Nephron (organoid): ENCODE measurements at regions not wholly inside any gene's neighbourhood (a gene's known extent, or its start where the extent isn't known, plus 50 kb on each side); places are given as distances from the start of the nearest gene placed in this dataset.
"Not testable (repeated sequence)": the region's sequence is repeated elsewhere in the genome, so short reads cannot be mapped to it uniquely, and the experiment has no call there.

Source experiments
- H3K27ac Mint-ChIP-seq, 3 experiments: 2 replicates each; pipeline ENCODE4 v1.8.0; 2020; ENCODE audit warnings: mixed read lengths in 3 of 3, mild to moderate bottlenecking in 2 of 3, moderate library complexity in 1 of 3
- H3K27me3 Mint-ChIP-seq: 2 replicates; pipeline ENCODE4 v1.8.0; 2021; ENCODE audit warnings: low read depth, mild to moderate bottlenecking, moderate library complexity, mixed read lengths
- H3K36me3 Mint-ChIP-seq: 2 replicates; pipeline ENCODE4 v1.8.0; 2020; ENCODE audit warnings: low read depth, mixed read lengths
- H3K4me1 Mint-ChIP-seq: 2 replicates; pipeline ENCODE4 v1.8.0; 2020; ENCODE audit warnings: mixed read lengths
- H3K4me3 Mint-ChIP-seq, 3 experiments: 2 replicates each; pipeline ENCODE4 v1.8.0; 2020; ENCODE audit warnings: mild to moderate bottlenecking in 3 of 3, mixed read lengths in 3 of 3, moderate library complexity in 2 of 3
- H3K9me3 Mint-ChIP-seq: 2 replicates; pipeline ENCODE4 v1.8.0; 2020; ENCODE audit warnings: mixed read lengths

DNA sequence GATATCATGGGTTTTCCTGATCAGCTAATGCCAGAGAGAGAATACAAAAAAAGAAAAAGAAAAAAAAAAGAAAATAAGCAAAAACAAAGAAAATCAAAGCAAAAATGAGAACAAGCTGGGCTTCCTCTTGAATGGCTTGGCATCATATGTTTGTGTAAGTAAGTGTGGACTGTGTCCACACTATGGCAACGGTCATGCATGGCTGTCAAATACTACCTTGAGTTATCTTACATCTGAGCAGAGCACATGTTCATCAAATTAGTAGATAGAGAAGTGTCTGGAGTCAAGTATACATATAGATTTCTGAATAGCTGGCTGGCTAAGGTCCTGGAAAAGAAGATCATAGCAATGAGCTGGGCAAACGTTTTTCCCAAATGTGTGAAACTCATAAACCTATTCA lies 470.2 kb downstream of the RPIA start:
- H3K27me3 Mint-ChIP-seq, H3K4me3 Mint-ChIP-seq, H3K36me3 Mint-ChIP-seq, H3K4me1 Mint-ChIP-seq, H3K9me3 Mint-ChIP-seq, H3K27ac Mint-ChIP-seq: not testable (repeated sequence)

DNA sequence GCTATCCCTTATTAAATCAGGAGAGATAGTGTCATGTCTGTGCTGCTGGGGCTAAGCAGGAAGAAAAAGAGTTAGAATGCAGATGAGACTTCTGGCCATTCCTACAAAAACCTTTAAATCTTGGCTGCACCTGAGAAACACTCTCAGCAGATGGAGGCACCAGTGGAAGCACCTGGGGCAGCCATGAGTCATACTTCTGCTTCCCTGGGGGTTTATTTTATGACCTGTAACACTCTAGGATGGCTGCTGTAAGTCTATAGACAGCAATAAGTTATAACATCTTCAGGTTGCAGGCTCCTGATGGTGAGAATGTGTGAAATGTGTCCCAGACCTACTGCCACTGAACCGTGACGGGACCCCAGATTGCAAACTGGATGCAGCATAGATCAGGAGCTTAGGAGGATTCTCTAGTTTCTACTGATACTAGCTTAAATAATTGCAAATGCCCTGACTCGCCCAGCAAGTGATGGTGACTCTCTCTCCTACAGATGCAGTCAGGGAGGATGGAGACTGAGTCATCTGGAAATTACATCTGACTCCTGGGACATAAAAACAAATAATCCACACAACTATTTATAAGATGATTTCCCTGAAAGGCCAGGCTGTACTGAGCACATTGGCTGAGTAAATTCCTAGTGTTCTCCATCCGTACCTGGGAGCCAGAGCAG lies 479.2 kb downstream of the RPIA start:
- H3K4me3 Mint-ChIP-seq, H3K27ac Mint-ChIP-seq, H3K9me3 Mint-ChIP-seq, H3K4me1 Mint-ChIP-seq, H3K36me3 Mint-ChIP-seq, H3K27me3 Mint-ChIP-seq: not testable (repeated sequence)

DNA sequence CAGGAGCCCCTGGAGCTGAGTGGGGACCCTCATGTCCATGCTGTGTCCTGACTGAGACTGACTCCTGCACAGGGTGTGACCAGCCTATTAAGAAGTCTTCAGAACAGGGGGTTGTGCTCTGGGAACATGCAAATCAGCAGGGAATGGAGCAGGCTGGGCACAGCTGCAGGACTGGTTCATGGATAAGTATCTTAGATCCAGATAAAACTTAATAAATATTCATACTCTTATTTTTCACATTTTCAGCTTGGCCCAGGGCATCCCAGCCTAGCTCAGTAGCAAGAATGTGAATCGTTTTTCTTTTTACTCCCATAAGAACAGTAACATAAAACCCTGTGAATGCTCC lies 479.7 kb downstream of the RPIA start:
- H3K27ac Mint-ChIP-seq, H3K9me3 Mint-ChIP-seq, H3K27me3 Mint-ChIP-seq, H3K4me3 Mint-ChIP-seq, H3K36me3 Mint-ChIP-seq, H3K4me1 Mint-ChIP-seq: not testable (repeated sequence)

DNA sequence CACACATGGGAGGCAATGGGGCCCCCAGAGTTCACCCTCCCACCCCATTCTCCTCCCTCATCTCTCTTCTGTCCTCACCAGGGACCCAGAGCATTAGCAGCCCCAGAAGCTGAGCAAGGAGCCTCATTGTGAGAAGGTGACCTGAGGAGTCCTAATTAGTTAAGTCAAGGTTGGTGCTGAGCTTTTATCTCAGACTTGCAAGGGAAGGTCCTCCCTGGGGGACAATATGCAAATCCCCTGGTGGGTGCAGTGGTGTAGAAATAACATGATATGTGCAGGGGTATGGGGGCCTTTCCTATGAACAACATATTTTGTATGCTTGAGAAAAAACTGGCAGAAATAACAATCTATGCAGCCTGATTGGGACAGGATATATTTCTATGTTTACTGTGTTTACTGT lies 485.5 kb downstream of the RPIA start:
- not testable (repeated sequence) for H3K27ac Mint-ChIP-seq, H3K4me3 Mint-ChIP-seq, H3K27me3 Mint-ChIP-seq, H3K9me3 Mint-ChIP-seq, H3K4me1 Mint-ChIP-seq, H3K36me3 Mint-ChIP-seq

DNA sequence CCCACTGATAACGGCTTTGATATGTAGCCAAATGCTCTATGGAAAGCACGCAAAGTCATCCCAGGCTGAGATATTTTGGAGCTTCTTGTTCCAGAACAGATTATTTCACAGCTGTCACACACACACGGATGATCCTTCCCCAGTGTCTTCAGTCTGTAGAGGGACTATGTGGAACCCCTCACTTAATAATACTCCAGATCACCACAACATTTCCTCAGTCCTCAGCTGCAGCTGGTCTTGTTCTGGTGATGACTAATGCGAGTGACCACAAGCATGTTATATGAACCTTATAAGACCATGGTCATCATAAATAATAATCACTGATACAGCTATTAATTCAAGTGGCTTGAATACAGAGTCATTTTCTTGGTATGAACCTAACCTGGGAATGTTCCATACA lies 490.7 kb downstream of the RPIA start:
- H3K9me3 Mint-ChIP-seq, result peaks cover 15% of the 10 kb centered on the region
- not testable (repeated sequence) for H3K27me3 Mint-ChIP-seq, H3K27ac Mint-ChIP-seq, H3K4me3 Mint-ChIP-seq, H3K4me1 Mint-ChIP-seq, H3K36me3 Mint-ChIP-seq

DNA sequence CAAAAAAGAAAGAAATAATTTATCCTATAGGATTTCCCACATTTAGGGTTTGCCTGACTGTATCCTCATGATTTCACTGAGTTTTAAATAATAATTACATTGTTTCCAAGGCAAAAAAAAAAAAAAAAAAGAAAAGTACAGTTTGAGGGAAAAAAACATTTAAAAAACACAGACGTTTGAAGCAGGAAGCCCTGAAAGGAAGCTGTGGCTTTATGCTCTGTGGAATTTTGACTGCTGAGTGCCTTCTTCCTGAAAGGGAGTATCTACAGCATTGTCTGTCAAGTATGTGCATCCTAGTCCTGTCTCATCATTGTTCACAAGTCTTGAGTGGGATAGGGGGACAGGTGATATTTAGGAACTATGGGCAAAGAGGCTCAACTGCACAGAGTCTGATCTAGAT lies 493.3 kb downstream of the RPIA start:
- not testable (repeated sequence) for H3K27ac Mint-ChIP-seq, H3K4me1 Mint-ChIP-seq, H3K36me3 Mint-ChIP-seq, H3K27me3 Mint-ChIP-seq, H3K4me3 Mint-ChIP-seq
- H3K9me3 Mint-ChIP-seq, result peaks cover 11% of the 10 kb centered on the region

DNA sequence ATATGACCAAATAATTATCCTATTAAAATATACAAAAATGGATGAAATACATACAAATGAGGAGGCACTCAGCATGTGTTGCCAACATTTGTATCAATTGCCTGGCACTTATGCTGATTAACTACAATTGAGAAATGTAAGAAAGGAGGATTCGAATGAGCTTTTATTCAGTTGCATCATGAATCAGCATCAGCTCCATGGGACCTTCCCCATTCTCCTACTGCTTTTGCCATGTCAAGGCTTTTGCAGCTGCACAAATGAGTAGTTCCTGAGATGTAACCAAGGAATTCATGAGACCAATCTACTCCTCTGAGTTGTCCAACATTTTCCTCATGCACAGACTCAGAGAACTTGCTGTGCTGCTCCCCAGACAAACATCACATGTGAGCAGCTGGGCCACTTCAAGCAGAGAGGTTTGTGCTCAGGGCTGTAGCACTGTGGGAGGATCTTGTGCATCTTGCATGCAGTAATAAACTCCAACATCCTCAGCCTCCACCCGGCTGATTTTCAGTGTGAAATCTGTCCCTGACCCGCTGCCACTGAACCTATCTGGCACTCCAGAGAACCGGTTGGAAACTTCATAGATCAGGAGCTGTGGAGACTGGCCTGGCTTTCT lies 504.3 kb downstream of the RPIA start:
- H3K4me3 Mint-ChIP-seq, H3K27ac Mint-ChIP-seq, H3K27me3 Mint-ChIP-seq, H3K4me1 Mint-ChIP-seq, H3K36me3 Mint-ChIP-seq: not testable (repeated sequence)
- peaks cover 21% of the 10 kb centered on the region for H3K9me3 Mint-ChIP-seq

DNA sequence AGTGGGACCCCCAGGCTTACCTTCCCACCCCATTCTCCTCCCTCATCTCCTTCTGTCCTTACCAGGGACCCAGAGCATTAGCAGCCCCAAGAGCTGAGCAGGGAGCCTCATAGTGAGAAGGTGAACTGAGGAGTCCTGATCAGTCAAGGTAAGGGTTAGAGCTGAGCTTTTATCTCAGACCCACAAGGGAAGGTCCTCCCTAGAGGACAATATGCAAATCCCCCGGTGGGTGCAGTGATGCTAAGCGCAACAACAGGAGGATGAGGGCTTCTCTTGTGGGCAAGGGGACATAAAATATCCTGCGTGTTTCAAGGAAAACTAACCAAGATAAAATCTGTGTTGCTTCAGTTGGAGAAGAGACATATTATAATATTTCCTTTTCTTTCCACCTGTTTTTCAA lies 505.2 kb downstream of the RPIA start:
- not testable (repeated sequence) for H3K36me3 Mint-ChIP-seq, H3K27me3 Mint-ChIP-seq, H3K4me1 Mint-ChIP-seq, H3K27ac Mint-ChIP-seq, H3K4me3 Mint-ChIP-seq
- peaks cover 16% of the 10 kb centered on the region for H3K9me3 Mint-ChIP-seq

DNA sequence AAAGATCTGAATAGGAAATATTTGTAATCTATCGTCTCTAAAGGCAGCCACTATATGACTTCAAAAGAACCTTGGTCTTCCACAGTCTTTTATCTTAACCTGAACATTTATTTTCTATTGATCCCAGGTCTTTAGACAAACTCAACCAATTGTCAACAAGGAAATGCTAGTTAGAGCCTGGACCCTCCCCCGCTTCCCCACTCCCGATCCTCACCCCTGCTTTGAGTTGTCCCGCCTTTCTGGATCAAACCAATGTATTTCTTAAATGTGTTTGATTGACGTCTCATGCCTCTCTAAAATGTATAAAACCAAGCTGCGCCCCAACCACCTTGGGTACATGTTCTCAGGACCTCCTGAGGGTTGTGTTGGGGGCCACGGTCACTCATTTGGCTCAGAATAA lies 506.6 kb downstream of the RPIA start:
- not testable (repeated sequence) for H3K27me3 Mint-ChIP-seq

DNA sequence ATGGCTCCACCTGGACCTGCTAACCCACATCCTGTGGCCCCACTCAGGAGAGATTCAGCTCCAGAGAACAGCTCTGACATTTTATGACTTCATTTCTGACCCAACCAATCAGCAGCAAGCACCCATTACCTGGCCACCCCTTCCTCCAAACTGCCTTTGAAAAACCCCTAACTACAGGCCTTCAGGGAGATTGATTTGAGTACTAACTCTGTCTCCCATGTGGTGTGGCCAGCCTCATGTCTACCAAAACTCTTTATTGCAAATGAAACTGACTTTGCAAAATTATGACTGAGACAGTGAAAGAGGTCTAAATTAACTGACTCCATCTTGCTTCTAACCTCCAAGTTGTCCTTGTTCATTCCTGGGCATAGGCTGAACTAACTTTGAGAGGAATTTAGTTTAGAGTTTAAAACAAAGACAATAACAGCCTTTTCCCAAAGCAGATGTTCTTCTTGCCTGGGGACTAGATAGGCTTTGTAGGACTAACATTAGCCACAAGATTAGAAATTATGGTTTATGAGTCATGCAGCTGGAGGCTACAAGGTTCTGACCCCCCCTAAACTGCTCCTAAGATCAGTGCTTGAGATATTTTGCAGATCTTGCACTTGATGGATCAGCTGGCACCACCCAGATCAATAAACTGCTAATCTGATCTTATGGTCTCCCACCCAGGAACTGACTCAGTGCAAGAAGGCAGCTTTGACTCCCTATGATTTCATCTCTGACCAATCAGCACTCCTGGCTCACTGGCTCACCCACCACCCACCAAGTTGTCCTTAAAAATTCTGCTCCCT lies 508.2 kb downstream of the RPIA start:
- not testable (repeated sequence) for H3K9me3 Mint-ChIP-seq

More for the DNA sequence above, 506.6 kb downstream of the RPIA start:
- H3K9me3 Mint-ChIP-seq, result peaks cover 12% of the 10 kb centered on the region
- not testable (repeated sequence) for H3K27ac Mint-ChIP-seq, H3K4me1 Mint-ChIP-seq, H3K4me3 Mint-ChIP-seq, H3K36me3 Mint-ChIP-seq

DNA sequence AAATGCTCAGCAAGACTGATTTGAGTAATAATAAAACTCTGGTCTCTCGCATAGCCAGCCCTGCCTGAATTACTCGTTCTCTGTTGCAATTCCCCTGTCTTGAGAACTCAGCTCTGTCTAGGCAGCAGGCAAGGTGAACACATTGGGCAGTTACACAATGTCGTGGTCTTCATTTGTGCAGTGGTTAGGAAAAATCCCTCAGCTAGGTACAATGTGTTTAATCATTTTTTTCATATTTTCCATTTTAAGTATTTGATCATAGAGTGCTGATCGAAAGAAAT lies 508.7 kb downstream of the RPIA start:
- H3K9me3 Mint-ChIP-seq, H3K4me1 Mint-ChIP-seq, H3K4me3 Mint-ChIP-seq, H3K27ac Mint-ChIP-seq, H3K27me3 Mint-ChIP-seq, H3K36me3 Mint-ChIP-seq: not testable (repeated sequence)

More for the DNA sequence above, 508.2 kb downstream of the RPIA start:
- not testable (repeated sequence) for H3K27ac Mint-ChIP-seq, H3K4me1 Mint-ChIP-seq, H3K4me3 Mint-ChIP-seq, H3K27me3 Mint-ChIP-seq, H3K36me3 Mint-ChIP-seq

DNA sequence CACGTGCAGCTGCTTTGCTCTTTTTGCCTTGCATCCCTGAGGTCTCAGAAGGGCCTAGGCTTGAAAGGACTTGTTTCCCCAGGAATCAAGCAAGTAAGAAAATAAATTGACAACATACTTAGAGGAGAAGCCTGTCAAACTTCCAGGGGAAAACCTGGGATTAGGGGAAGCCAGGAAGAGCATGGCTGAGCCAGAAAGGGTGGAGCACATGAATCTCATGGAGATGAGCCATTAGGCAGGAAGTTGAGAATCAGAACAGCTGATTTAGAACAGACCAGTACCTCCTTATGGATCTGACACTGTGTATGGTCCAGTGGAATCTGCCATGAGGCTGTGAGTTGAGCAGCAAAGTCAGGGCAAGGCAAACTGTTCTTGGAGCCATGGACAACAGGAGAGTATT lies 511.0 kb downstream of the RPIA start:
- H3K4me3 Mint-ChIP-seq, H3K36me3 Mint-ChIP-seq: not testable (repeated sequence)

DNA sequence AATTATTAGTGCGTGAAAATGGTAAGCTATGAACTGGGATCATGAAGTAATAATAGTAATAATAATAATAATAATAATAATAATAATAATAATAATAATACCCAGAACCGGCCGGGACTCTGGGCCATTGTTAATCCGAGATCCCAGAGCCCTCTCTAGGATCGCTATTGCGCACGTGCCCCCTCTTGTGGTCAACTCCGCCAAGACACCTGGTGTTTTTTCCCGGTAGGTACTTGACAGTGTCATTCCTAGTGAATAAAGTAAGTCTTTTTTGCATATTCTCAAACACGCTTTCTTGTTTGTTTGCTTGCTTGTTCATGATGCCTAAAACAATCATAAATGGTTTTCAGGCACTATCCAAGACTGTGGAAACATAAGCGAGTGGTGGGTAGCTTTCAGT lies 513.7 kb downstream of the RPIA start:
- H3K36me3 Mint-ChIP-seq, H3K27ac Mint-ChIP-seq, H3K9me3 Mint-ChIP-seq, H3K27me3 Mint-ChIP-seq, H3K4me3 Mint-ChIP-seq, H3K4me1 Mint-ChIP-seq: not testable (repeated sequence)

More for the DNA sequence above, 511.0 kb downstream of the RPIA start:
- H3K4me1 Mint-ChIP-seq, H3K9me3 Mint-ChIP-seq, H3K27me3 Mint-ChIP-seq, H3K27ac Mint-ChIP-seq: not testable (repeated sequence)

DNA sequence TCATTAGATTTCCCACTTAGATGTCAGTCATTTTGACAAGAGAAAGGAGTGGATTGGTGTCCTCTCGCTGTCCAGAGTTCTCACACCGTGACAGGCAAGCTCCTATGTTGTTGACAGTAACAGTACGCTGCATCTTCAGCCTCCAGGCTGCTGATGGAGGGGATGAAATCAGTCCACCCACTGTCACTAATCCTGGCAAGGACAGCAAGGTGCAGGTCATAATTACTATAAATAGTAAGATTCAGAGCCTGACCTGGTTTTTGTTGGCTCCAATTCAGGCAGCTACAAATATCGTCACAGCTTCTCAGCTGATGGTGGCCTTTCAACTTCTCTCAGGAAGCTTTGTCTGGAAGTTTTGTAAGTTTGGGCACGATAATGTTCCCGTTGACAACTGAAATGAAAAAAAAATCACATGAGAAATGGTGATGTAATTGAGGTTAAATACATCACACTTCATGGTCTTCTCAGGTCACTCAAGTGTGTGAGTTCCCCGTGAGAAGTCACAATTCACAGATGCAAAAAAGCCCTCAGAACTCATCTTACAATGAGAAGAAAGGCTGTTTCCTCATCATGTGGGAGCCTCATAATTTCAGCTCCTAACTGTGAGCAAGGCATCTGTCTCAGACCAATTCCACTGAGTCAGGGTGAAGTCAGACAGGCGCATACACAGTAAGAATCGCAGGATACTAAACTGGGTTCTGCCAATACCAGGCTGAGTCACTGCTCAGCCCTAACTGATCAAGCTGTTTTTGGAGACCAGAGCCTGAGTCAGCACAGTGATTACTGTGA lies 516.9 kb downstream of the RPIA start:
- not testable (repeated sequence) for H3K4me1 Mint-ChIP-seq, H3K27me3 Mint-ChIP-seq, H3K4me3 Mint-ChIP-seq, H3K36me3 Mint-ChIP-seq, H3K27ac Mint-ChIP-seq, H3K9me3 Mint-ChIP-seq

DNA sequence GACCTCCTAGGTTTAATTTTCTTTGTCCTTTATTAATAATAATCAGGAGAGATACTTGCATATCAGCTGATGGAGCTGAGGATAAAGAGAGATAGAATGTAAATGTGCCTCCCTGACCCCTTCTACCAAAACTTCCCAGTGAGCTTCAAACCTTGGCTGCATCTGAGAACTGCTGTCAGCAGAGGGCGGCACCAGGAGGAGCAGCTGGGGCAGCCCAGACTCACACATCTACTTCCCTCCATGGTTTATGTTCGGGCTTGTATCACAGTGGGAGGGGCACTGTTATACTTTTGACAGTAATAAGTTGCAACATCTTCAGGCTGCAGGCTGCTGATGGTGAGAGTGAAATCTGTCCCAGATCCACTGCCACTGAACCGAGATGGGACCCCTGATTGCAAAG lies 521.7 kb downstream of the RPIA start:
- not testable (repeated sequence) for H3K4me1 Mint-ChIP-seq, H3K4me3 Mint-ChIP-seq, H3K27me3 Mint-ChIP-seq, H3K27ac Mint-ChIP-seq, H3K36me3 Mint-ChIP-seq
- H3K9me3 Mint-ChIP-seq, result peaks cover 17% of the 10 kb centered on the region
